B cell (primary cell): ENCODE measurements at regions not wholly inside any gene's neighbourhood (a gene's known extent, or its start where the extent isn't known, plus 50 kb on each side); places are given as distances from the start of the nearest gene placed in this dataset.

Experiments
- EZH2 ChIP-seq: IDR thresholded peaks from 2 replicates; pipeline ENCODE4 v1.6.1; 2012; ENCODE audit warnings: borderline replicate concordance, low read depth, mild to moderate bottlenecking, moderate library complexity, low read length; ENCODE audit not compliant: insufficient read depth, poor library complexity, severe bottlenecking
- TF ChIP-seq, protein P1 (sequence below): fragments of 200-600 bp; IDR thresholded peaks from one replicate; pipeline ENCODE4 v1.8.0; 2022; ENCODE audit warnings: antibody characterized with exemption, mild to moderate bottlenecking

DNA sequence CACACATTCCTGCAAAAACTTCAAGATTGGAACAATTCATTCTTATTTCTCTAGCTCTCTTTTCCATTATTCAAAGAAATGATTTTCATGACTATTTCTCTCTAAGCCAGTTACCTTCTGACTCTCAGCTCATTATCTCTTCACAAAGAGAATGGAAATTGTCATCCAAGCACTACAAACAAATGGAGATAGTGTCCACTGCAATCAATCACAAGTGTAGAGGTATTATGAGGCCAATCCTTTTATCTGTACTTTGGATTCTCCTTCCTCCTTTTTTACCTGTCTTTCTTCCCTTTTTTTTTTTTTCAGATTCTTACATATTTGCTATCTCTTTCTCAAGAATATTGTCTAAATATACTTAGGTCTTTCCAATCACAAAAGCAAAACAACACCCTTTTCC is 497.7 kb upstream of the MEF2C start:
- TF ChIP-seq, protein P1, sequence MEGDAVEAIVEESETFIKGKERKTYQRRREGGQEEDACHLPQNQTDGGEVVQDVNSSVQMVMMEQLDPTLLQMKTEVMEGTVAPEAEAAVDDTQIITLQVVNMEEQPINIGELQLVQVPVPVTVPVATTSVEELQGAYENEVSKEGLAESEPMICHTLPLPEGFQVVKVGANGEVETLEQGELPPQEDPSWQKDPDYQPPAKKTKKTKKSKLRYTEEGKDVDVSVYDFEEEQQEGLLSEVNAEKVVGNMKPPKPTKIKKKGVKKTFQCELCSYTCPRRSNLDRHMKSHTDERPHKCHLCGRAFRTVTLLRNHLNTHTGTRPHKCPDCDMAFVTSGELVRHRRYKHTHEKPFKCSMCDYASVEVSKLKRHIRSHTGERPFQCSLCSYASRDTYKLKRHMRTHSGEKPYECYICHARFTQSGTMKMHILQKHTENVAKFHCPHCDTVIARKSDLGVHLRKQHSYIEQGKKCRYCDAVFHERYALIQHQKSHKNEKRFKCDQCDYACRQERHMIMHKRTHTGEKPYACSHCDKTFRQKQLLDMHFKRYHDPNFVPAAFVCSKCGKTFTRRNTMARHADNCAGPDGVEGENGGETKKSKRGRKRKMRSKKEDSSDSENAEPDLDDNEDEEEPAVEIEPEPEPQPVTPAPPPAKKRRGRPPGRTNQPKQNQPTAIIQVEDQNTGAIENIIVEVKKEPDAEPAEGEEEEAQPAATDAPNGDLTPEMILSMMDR, result no peak
- no peak for TF ChIP-seq EZH2
